Hippocampal formation (tissue), 2 donors: ENCODE measurements at regions not wholly inside any gene's neighbourhood (a gene's known extent, or its start where the extent isn't known, plus 50 kb on each side); places are given as distances from the start of the nearest gene placed in this dataset.
"Not testable (repeated sequence)": the region's sequence is repeated elsewhere in the genome, so short reads cannot be mapped to it uniquely, and the experiment has no call there.

Source experiments
- DNase-seq, 2 donors: peaks; one replicate each; lab custom pipeline; 2025; lab: John Stamatoyannopoulos, UW

- no peak for DNase-seq
Observed at GRCh38 chr3:13194285-13195209, 121.3 kb upstream of the IQSEC1 start.

DNA sequence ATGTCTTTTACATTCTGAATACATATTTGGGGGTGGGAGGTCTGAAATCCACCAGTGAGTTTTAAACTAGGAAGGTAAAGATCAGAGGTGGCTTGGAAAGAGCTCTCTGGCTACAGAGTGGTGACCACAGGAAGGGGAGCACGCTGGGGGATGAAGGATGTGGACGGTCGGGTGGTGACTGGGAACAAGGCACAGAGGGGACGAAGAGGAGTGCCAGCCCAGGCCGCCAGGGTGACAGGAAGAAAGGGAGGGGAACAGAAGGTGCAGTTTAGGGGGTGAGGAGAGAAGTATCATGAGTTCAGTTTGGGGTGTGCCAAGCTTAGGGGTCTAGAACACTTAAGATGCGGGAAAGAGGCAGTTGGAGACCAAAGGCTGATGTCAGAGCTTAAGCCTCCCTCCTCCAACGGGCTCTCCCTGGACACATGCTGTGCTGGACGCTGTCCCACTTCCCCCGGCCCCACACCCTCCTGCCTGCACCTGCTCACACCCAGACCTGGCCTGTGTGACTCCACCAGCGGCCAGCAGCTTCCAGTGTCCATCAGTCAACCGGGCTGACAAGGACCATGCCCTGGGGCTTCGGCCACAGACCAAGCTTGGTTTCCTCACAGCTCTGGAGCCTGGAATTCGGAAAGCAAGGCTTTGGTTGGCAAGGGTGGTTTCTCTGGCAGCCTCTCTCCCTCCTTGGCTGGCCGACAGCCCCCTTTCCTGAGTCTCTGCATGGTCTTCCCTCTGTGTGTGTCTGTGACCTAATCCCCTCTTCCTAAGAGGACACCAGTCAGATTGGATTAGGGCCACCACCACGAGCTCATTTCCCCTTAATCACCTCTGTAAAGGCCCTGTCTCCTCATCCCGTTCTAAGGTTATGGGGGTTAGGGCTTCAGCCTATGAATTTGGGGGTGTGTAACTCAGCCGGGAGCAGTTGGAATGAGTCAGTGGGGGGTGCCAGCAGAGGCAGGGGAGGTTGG lies 120.4 kb upstream of the IQSEC1 start:
- DNase-seq = no peak

DNA sequence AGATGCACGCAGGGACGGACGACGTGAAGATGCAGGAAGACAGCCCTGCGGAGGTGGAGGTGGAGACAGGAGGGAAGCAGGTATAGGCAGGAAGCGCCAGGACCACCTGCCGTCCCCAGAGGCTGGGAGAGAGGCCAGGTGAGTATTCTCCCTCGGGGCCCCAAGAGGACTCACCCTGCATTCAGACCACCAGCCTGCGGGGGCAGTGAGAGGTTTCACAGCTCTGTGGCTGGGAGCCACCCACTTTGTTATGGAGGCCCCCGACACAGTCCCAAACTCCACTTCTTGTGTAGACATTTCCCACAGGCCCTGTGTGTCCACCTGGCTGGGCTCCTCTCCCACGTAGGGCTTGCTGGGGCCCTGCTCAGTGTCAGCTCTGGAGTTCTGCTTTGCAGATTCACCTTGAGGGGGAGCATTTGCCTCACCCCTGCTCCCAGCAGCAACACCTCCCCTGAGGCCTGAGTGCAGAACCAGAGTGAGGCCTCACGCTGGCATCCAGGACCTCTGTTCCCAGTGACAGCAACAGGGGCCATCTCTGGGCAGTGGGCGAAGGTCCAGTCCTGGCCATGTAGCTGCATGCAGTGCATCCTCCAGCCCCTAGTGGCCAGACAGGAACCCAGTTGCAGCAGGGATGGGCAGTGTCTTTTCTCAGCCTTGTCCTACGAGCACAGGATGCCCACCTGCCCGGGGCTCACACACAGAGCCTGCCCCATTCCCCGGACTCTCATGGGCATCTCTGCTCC lies 119.4 kb upstream of the IQSEC1 start:
- no peak for DNase-seq

GRCh38 chr3:13191016-13191415 lies 117.8 kb upstream of the IQSEC1 start:
- no peak for DNase-seq

- DNase-seq = no peak
Observed at GRCh38 chr3:13190378-13190765, 117.1 kb upstream of the IQSEC1 start.

DNA sequence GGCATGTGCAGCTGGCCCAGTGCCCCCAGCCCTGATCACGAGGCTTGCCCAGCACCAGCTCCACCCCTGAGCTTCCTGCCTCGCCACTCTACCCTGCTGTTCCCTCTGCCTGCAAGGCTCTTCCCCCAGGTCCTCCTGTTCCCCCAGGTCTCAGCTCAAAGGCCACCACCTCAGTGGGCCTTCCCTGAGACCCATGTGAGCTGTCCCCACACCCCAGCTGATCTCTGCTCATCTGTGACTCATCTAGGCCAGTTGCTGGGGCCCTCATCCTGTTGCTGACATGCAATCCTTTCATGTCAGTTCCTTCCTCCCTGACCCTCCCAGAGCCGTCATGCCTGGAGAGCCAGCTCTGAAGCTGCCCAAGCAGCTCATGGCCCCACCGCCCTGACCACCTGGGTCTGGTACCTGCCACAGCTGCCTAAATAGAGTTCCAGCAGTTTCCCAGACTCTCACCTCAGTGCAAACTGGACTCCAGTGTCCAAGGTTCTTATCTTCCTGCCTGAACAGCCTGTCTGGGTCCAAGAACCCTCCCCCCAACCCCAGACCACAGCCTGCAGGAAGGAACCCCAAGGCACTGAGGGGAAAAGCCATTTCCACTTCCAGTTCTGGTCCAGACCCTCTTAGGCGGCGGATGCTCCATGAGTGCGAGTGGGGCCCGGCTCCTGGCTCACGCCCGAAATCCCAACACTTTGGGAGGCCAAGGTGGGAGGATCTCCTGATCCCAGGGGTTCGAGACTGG lies 116.6 kb upstream of the IQSEC1 start:
- DNase-seq = no peak

DNA sequence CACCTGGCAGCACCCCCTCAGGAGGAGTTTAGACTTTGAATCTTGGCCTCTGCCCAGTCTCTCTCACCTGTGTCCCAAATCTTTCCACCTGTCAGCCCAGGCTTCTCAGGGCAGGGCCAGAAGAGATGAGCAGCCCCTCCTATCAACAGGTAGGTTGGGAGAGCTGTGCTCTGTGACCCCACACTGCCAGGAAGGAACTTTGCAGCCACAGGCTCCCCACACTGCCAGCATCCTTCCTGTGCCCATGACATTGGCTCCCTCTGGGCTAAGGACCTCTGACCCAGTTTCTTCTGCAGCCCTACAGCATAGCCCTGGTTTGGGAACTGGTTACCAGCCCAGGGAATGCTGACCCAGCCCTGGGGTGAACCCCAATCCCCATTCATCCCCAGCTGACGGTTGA lies 115.7 kb upstream of the IQSEC1 start:
- no peak for DNase-seq

DNA sequence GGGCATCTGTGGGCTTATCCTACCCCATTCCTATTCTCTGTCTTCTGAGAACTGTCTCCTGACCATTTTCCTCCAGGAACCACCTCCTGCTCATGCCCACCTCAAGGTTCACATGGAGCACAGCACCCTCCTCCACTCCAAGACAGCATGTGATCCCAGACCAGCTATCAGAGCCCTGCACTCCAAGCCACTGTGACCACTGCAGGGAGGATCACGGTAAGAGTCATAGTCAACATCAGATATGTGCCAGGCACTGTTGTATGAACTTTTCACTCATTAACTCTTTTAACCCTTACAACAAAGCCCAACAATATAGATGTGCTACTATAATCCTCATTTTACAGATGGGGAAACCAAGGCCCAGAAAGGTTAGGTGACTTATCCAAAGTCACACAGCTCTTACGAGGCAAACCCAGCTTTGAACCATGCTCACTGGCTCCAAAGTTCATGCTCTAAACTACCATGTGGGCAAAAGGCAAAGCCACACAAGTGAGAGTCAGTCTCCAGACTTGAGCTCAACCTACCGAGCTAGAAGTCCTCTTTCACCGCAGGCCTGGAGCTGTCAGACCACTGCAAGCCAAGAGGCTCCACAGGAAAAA lies 115.1 kb upstream of the IQSEC1 start:
- DNase-seq = no peak

GRCh38 chr3:13187593-13187992 lies 114.4 kb upstream of the IQSEC1 start:
- no peak for DNase-seq

- DNase-seq = no peak
Observed at GRCh38 chr3:13186435-13186815, 113.2 kb upstream of the IQSEC1 start.

- DNase-seq = no peak
Observed at GRCh38 chr3:13185737-13186434, 112.7 kb upstream of the IQSEC1 start.

DNA sequence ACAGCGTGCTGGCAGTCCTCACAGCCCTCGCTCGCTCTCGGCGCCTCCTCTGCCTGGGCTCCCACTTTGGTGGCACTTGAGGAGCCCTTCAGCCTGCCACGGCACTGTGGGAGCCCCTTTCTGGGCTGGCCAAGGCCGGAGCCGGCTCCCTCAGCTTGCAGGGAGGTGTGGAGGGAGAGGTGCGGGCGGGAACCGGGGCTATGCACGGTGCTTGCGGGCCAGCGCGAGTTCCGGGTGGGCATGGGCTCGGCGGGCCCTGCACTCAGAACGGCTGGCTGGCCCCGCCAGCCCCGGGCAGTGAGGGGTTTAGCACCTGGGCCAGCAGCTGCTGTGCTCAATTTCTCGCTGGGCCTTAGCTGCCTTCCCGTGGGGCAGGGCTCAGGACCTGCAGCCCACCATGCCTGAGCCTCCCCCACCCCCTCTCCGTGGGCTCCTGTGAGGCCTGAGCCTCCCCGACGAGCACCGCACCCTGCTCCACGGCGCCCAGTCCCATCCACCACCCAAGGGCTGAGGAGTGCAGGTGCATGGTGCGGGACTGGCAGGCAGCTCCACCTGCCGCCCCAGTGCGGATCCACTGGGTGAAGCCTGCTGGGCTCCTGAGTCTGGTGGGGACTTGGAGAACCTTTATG lies 106.5 kb upstream of the IQSEC1 start:
- not testable (repeated sequence) for DNase-seq

DNA sequence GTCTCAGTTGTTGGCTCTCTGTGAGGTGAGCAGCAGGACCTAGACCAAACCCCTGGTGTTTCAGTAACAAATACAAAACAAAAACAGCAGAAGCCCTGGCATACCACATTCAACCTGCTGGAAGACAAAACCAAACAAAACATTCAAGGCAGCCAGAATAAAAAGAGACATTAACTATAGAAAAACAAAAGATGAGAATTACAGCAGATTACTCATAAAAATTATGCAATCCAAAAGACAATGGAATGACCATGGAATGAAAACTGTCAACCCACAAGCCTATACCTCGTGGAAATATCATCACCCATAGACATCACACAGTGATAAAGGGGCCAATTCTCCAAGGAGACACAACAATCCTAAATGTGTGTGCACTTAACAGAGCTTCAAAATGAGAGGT lies 106.0 kb upstream of the IQSEC1 start:
- DNase-seq = no peak

DNA sequence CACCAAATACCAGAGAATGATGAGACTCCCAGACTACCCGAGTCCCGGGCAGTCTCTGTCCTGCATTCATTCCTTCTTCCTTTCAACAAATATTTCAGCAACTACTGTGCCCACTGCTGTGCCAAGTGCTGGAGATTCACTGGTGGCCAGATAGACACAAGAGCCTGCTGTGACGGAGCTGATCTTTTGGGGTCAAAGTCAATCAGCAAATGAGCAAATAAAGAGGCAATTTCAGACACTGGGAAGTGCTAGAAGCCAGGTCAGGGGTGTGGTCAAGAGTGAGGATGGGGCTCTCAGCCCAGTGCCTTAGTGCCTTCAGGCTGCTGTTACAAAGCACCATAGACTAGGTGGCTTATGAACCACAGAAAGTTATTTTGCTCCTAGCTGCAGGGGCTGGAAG lies 104.9 kb upstream of the IQSEC1 start:
- no peak for DNase-seq

DNA sequence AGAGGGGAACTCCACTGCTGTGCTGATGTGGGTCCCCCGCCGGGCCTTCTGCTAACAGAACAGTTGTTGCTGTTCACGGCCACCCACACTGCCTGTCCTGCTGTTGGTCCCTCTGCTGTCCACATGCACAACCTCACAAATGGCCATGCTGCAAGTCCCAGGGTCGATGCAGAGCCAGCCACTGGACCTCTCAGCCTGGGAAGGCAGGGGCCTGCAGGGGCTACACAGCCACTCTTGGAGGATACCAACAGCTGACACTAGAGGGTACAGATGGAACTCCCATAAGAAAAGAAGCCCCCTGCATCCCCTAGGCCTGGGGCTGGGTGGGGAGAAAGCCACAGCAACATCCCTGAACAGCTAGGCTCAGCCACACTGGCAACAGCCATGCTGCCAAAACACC lies 104.4 kb upstream of the IQSEC1 start:
- no peak for DNase-seq

- DNase-seq = no peak
Observed at GRCh38 chr3:13177236-13177635, 104.0 kb upstream of the IQSEC1 start.

- DNase-seq = no peak
Observed at GRCh38 chr3:13176445-13176844, 103.2 kb upstream of the IQSEC1 start.

DNA sequence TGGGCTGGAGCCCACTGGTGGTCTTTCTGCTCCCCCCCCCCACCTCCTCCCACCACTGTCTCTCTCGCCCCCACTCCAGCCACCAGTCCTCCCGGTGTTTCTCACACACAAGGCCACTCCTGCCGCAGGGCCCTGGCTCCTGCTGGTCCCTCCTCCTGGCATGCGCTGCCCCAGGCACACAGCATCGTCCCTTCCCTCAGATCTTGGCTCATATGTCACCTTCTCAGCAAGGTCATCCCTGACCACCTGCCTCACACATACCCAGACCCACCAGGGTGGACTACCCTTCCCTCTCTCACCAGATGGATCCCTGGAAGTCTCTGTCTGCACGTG lies 101.5 kb upstream of the IQSEC1 start:
- no peak for DNase-seq

GRCh38 chr3:13174011-13174802 lies 101.0 kb upstream of the IQSEC1 start:
- no peak for DNase-seq
